MM.1S (cell line): ENCODE measurements at regions not wholly inside any gene's neighbourhood (a gene's known extent, or its start where the extent isn't known, plus 50 kb on each side); places are given as distances from the start of the nearest gene placed in this dataset.

Experiments used
- DNase-seq: peaks from one replicate; pipeline ENCODE4 v3.0.0-alpha.2; 2015
- H2AFZ ChIP-seq: fragments of 300-600 bp; sonication (generic); 2 replicates; pipeline ENCODE4 v1.6.0; 2016; ENCODE audit warnings: antibody characterized with exemption, low read length
- H3F3A ChIP-seq: fragments of 300-600 bp; sonication (generic); 2 replicates; pipeline ENCODE4 v1.6.1; 2016; ENCODE audit warnings: mild to moderate bottlenecking, antibody characterized with exemption, low read length, moderate library complexity, mixed read lengths; ENCODE audit not compliant: insufficient read depth
- H3K27ac ChIP-seq: fragments of 300-600 bp; sonication (generic); 2 replicates; pipeline ENCODE4 v1.5.1; 2016; ENCODE audit warnings: mild to moderate bottlenecking, low read length
- H3K27me3 ChIP-seq: fragments of 300-600 bp; sonication (generic); replicated peaks from 2 replicates; pipeline ENCODE4 v1.6.0; 2016; ENCODE audit warnings: low read length; ENCODE audit not compliant: insufficient read depth
- H3K36me3 ChIP-seq: fragments of 300-600 bp; sonication (generic); replicated peaks from 2 replicates; pipeline ENCODE4 v1.6.1; 2016; ENCODE audit warnings: mild to moderate bottlenecking, low read length, mixed read lengths; ENCODE audit not compliant: insufficient read depth
- H3K4me1 ChIP-seq: fragments of 300-600 bp; sonication (generic); 2 replicates; pipeline ENCODE4 v1.6.1; 2016; ENCODE audit warnings: low read length, mixed read lengths
- H3K4me2 ChIP-seq: fragments of 300-600 bp; sonication (generic); 2 replicates; pipeline ENCODE4 v1.6.0; 2016; ENCODE audit warnings: low read depth, low read length
- H3K4me3 ChIP-seq: fragments of 300-600 bp; sonication (generic); 2 replicates; pipeline ENCODE4 v1.5.1; 2016; ENCODE audit warnings: low read length, mixed read lengths
- H3K79me2 ChIP-seq: fragments of 300-600 bp; sonication (generic); 2 replicates; pipeline ENCODE4 v1.6.1; 2016; ENCODE audit warnings: mixed run types, low read length, mixed read lengths
- H3K9ac ChIP-seq: fragments of 300-600 bp; sonication (generic); 2 replicates; pipeline ENCODE4 v1.6.1; 2016; ENCODE audit warnings: low read length, mixed read lengths
- H3K9me2 ChIP-seq: fragments of 300-600 bp; sonication (generic); replicated peaks from 2 replicates; pipeline ENCODE4 v1.6.1; 2016; ENCODE audit warnings: mild to moderate bottlenecking, low read length, mixed read lengths; ENCODE audit not compliant: insufficient read depth
- H3K9me3 ChIP-seq: fragments of 300-600 bp; sonication (generic); replicated peaks from 2 replicates; pipeline ENCODE4 v1.6.1; 2016; ENCODE audit warnings: mild to moderate bottlenecking, low read length, mixed read lengths; ENCODE audit not compliant: insufficient read depth
- H4K20me1 ChIP-seq: fragments of 300-600 bp; sonication (generic); 2 replicates; pipeline ENCODE4 v1.6.1; 2016; ENCODE audit warnings: mild to moderate bottlenecking, low read length, moderate library complexity, mixed read lengths; ENCODE audit not compliant: insufficient read depth
- CTCF ChIP-seq: fragments of 300-600 bp; sonication (generic); IDR thresholded peaks from 2 replicates; pipeline ENCODE4 v1.5.1; 2016; ENCODE audit warnings: antibody characterized with exemption, low read length, mixed read lengths
- EZH2 ChIP-seq: fragments of 300-600 bp; sonication (generic); optimal IDR thresholded peaks from 2 replicates; pipeline ENCODE3; 2017; ENCODE audit warnings: low read depth, mild to moderate bottlenecking, antibody characterized with exemption, low read length, mixed read lengths
- EZH2phosphoT487 ChIP-seq: fragments of 300-600 bp; sonication (generic); IDR thresholded peaks from 2 replicates; pipeline ENCODE4 v1.6.1; 2018; ENCODE audit warnings: antibody characterized with exemption, low read length

GRCh38 chr13:24612726-24613125 is 67.5 kb upstream of the ATP12A start:
- H3K9me2 ChIP-seq = no peaks in the 10 kb centered on the region
- no peak for DNase-seq
- H4K20me1 ChIP-seq = no peaks in the 10 kb centered on the region
- H3K9ac ChIP-seq = no peak overlapping the region
- no peaks in the 10 kb centered on the region for H3F3A ChIP-seq
- H2AFZ ChIP-seq = no peak overlapping the region
- H3K4me1 ChIP-seq = no peaks in the 10 kb centered on the region
- no peak overlapping the region for H3K27ac ChIP-seq
- H3K79me2 ChIP-seq = no peaks in the 10 kb centered on the region
- H3K27me3 ChIP-seq = no peaks in the 10 kb centered on the region
- no peaks in the 10 kb centered on the region for H3K9me3 ChIP-seq
- no peaks in the 10 kb centered on the region for H3K36me3 ChIP-seq
- H3K4me3 ChIP-seq = no peak overlapping the region
- H3K4me2 ChIP-seq = no peak overlapping the region
- TF ChIP-seq CTCF = no peak
- TF ChIP-seq EZH2 = no peak
- no peak for TF ChIP-seq EZH2phosphoT487

GRCh38 chr13:24613128-24613527 is 67.1 kb upstream of the ATP12A start:
- H3K9ac ChIP-seq = no peak overlapping the region
- H3K36me3 ChIP-seq = no peaks in the 10 kb centered on the region
- H3K4me2 ChIP-seq = no peak overlapping the region
- H2AFZ ChIP-seq = no peak overlapping the region
- H3K79me2 ChIP-seq = no peaks in the 10 kb centered on the region
- no peaks in the 10 kb centered on the region for H3K4me1 ChIP-seq
- no peak overlapping the region for H3K4me3 ChIP-seq
- H3K9me2 ChIP-seq = no peaks in the 10 kb centered on the region
- TF ChIP-seq EZH2 (no peak), CTCF (no peak), EZH2phosphoT487 (no peak)
- no peaks in the 10 kb centered on the region for H3F3A ChIP-seq
- no peaks in the 10 kb centered on the region for H3K27me3 ChIP-seq
- DNase-seq = no peak
- no peak overlapping the region for H3K27ac ChIP-seq
- H3K9me3 ChIP-seq = no peaks in the 10 kb centered on the region
- H4K20me1 ChIP-seq = no peaks in the 10 kb centered on the region

- no peak overlapping the region for H3K9ac ChIP-seq
- no peaks in the 10 kb centered on the region for H3K36me3 ChIP-seq
- no peak overlapping the region for H2AFZ ChIP-seq
- no peaks in the 10 kb centered on the region for H3K79me2 ChIP-seq
- no peaks in the 10 kb centered on the region for H4K20me1 ChIP-seq
- no peak for DNase-seq
- no peaks in the 10 kb centered on the region for H3K4me1 ChIP-seq
- no peaks in the 10 kb centered on the region for H3F3A ChIP-seq
- no peak overlapping the region for H3K4me3 ChIP-seq
- no peaks in the 10 kb centered on the region for H3K9me2 ChIP-seq
- TF ChIP-seq EZH2phosphoT487 (no peak), CTCF (no peak)
- no peak overlapping the region for H3K4me2 ChIP-seq
- H3K9me3 ChIP-seq = no peaks in the 10 kb centered on the region
- no peaks in the 10 kb centered on the region for H3K27me3 ChIP-seq
- H3K27ac ChIP-seq = no peak overlapping the region
Observed at GRCh38 chr13:24613755-24614154, 66.5 kb upstream of the ATP12A start.
